ENCODE measurements at regions not wholly inside any gene's neighbourhood (a gene's known extent, or its start where the extent isn't known, plus 50 kb on each side); places are given as distances from the start of the nearest gene placed in this dataset.

DNA sequence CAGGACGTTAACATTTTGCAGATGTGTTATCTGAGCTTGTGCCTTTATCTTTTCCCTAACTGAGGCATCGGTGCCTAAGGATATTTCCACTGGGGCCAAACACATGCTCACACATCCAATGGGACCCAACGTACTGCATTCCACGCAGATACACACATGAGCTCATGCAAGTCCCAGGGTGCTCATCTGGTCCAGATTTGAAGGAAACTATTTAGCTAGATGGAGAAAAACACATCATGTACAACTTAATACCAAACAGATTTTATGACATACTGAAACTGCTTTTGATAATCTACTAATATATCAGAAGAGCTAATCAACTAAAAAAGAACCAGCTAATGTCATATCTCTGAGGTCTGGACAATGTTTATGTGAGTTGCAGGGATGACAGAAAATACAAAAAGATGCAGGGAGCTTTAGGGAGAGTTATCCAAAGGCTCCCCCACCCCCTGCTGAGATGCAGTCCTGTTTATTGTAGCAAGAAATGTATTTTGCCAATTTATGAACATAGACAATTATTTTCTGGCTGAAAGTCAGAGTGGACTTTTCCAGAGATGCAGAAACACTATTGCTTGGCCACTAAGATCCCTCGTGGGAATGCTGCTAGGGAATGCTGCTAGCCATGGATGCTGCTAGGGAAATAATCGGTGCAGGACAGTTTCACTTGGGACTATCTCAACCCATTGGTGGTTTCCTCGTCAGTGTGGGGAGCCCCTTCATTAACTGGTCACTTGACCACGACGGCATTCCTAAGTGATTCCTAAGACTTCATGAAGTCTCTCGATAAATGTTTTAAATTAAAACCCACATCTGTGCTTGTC, 172.8 kb downstream of the SMIM20 start:
- Histone ChIP-seq H3K36me3 (ENCODE audit: control insufficient read depth in 3 of 3, insufficient read depth in 3 of 3, low read length in 3 of 3) (no peaks in the 10 kb centered on the region), H3K4me1 (ENCODE audit: control insufficient read depth in 3 of 3, insufficient read depth in 3 of 3, low read length in 3 of 3) (peaks cover 34 to 54% (median 40%) of the 10 kb centered on the region in 3 donors), H3K9me3 (ENCODE audit: control insufficient read depth in 3 of 3, low read length in 3 of 3) (peaks cover 0 to 3% (median 3%) of the 10 kb centered on the region in 3 donors), H3K27ac (ENCODE audit: low read depth, low read length) (no peak overlapping the region), H3K4me3 (ENCODE audit: low read length in 3 of 3) (no peak overlapping the region), H3K9ac (ENCODE audit: low read depth in 1 of 3, low read length in 3 of 3) (no peak overlapping the region), H3K27me3 (ENCODE audit: control insufficient read depth in 3 of 3, insufficient read depth in 3 of 3, low read length in 3 of 3) (no peaks in the 10 kb centered on the region)

- Histone ChIP-seq H3K9me3 (ENCODE audit: control insufficient read depth in 3 of 3, low read length in 3 of 3) (peaks cover 0 to 3% (median 3%) of the 10 kb centered on the region in 3 donors), H3K27ac (ENCODE audit: low read depth, low read length) (peak overlapping the region; percentile 20), H3K4me1 (ENCODE audit: control insufficient read depth in 3 of 3, insufficient read depth in 3 of 3, low read length in 3 of 3) (peaks cover 30 to 46% (median 33%) of the 10 kb centered on the region in 3 donors), H3K4me3 (ENCODE audit: low read length in 3 of 3) (no peak overlapping the region), H3K36me3 (ENCODE audit: control insufficient read depth in 3 of 3, insufficient read depth in 3 of 3, low read length in 3 of 3) (no peaks in the 10 kb centered on the region), H3K27me3 (ENCODE audit: control insufficient read depth in 3 of 3, insufficient read depth in 3 of 3, low read length in 3 of 3) (no peaks in the 10 kb centered on the region), H3K9ac (ENCODE audit: low read depth in 1 of 3, low read length in 3 of 3) (no peak overlapping the region)
Measured at GRCh38 chr4:26088433-26088928, 174.5 kb downstream of the SMIM20 start.

DNA sequence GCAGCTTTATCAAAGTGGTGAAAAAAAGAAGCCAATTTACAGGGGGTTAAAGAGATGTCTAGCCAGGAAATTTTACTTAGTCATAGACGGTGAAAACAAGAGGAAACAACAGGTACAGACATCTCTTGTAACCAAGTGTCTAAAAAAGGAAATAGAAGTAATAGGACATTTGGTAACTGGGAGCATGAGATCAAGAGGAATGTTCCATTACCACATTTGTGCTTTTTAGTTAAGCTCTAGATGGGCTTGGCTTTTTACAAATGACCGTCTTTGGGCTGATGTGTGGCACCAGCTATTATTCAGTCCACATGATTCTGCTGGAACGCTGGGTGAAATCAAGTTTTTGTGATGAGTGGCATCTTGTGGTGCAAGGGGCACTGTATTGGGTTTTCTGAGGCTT, 179.5 kb downstream of the SMIM20 start:
- Histone ChIP-seq H3K27me3 (ENCODE audit: control insufficient read depth in 3 of 3, insufficient read depth in 3 of 3, low read length in 3 of 3) (no peaks in the 10 kb centered on the region), H3K4me3 (ENCODE audit: low read length in 3 of 3) (no peak overlapping the region), H3K9me3 (ENCODE audit: control insufficient read depth in 3 of 3, low read length in 3 of 3) (peaks cover 0 to 3% (median 3%) of the 10 kb centered on the region in 3 donors), H3K27ac (ENCODE audit: low read depth, low read length) (no peak overlapping the region), H3K9ac (ENCODE audit: low read depth in 1 of 3, low read length in 3 of 3) (no peak overlapping the region), H3K4me1 (ENCODE audit: control insufficient read depth in 3 of 3, insufficient read depth in 3 of 3, low read length in 3 of 3) (peaks cover 0 to 4% (median 1%) of the 10 kb centered on the region in 3 donors), H3K36me3 (ENCODE audit: control insufficient read depth in 3 of 3, insufficient read depth in 3 of 3, low read length in 3 of 3) (no peaks in the 10 kb centered on the region)

GRCh38 chr4:26094076-26094475, 180.1 kb downstream of the SMIM20 start:
- no peak overlapping the region for H3K27ac ChIP-seq (ENCODE audit: low read depth, low read length)
- H3K27me3 ChIP-seq (ENCODE audit: control insufficient read depth in 3 of 3, insufficient read depth in 3 of 3, low read length in 3 of 3) = no peaks in the 10 kb centered on the region
- H3K9ac ChIP-seq (ENCODE audit: low read depth in 1 of 3, low read length in 3 of 3) = no peak overlapping the region
- no peak overlapping the region for H3K4me3 ChIP-seq (ENCODE audit: low read length in 3 of 3)
- peaks cover 0 to 2% (median 0%) of the 10 kb centered on the region in 3 donors for H3K4me1 ChIP-seq (ENCODE audit: control insufficient read depth in 3 of 3, insufficient read depth in 3 of 3, low read length in 3 of 3)
- no peaks in the 10 kb centered on the region for H3K36me3 ChIP-seq (ENCODE audit: control insufficient read depth in 3 of 3, insufficient read depth in 3 of 3, low read length in 3 of 3)
- peaks cover 0 to 3% (median 3%) of the 10 kb centered on the region in 3 donors for H3K9me3 ChIP-seq (ENCODE audit: control insufficient read depth in 3 of 3, low read length in 3 of 3)

GRCh38 chr4:26094911-26095310, 180.9 kb downstream of the SMIM20 start:
- Histone ChIP-seq H3K4me1 (ENCODE audit: control insufficient read depth in 3 of 3, insufficient read depth in 3 of 3, low read length in 3 of 3) (no peaks in the 10 kb centered on the region), H3K9me3 (ENCODE audit: control insufficient read depth in 3 of 3, low read length in 3 of 3) (peaks cover 0 to 3% (median 3%) of the 10 kb centered on the region in 3 donors), H3K9ac (ENCODE audit: low read depth in 1 of 3, low read length in 3 of 3) (no peak overlapping the region), H3K27ac (ENCODE audit: low read depth, low read length) (no peak overlapping the region), H3K27me3 (ENCODE audit: control insufficient read depth in 3 of 3, insufficient read depth in 3 of 3, low read length in 3 of 3) (no peaks in the 10 kb centered on the region), H3K36me3 (ENCODE audit: control insufficient read depth in 3 of 3, insufficient read depth in 3 of 3, low read length in 3 of 3) (no peaks in the 10 kb centered on the region), H3K4me3 (ENCODE audit: low read length in 3 of 3) (no peak overlapping the region)

GRCh38 chr4:26099967-26100366, 185.9 kb downstream of the SMIM20 start:
- no peaks in the 10 kb centered on the region for H3K36me3 ChIP-seq (ENCODE audit: control insufficient read depth in 3 of 3, insufficient read depth in 3 of 3, low read length in 3 of 3)
- H3K4me3 ChIP-seq (ENCODE audit: low read length in 3 of 3) = no peak overlapping the region

GRCh38 chr4:26101011-26101410, 187.0 kb downstream of the SMIM20 start:
- H3K9me3 ChIP-seq (ENCODE audit: control insufficient read depth in 3 of 3, low read length in 3 of 3) = no peaks in the 10 kb centered on the region
- H3K36me3 ChIP-seq (ENCODE audit: control insufficient read depth in 3 of 3, insufficient read depth in 3 of 3, low read length in 3 of 3) = no peaks in the 10 kb centered on the region
- no peaks in the 10 kb centered on the region for H3K27me3 ChIP-seq (ENCODE audit: control insufficient read depth in 3 of 3, insufficient read depth in 3 of 3, low read length in 3 of 3)
- peaks cover 4 to 8% (median 5%) of the 10 kb centered on the region in 3 donors for H3K4me1 ChIP-seq (ENCODE audit: control insufficient read depth in 3 of 3, insufficient read depth in 3 of 3, low read length in 3 of 3)
- no peak overlapping the region for H3K9ac ChIP-seq (ENCODE audit: low read depth in 1 of 3, low read length in 3 of 3)
- no peak overlapping the region for H3K27ac ChIP-seq (ENCODE audit: low read depth, low read length)
- no peak overlapping the region for H3K4me3 ChIP-seq (ENCODE audit: low read length in 3 of 3)

More at GRCh38 chr4:26099967-26100366, 185.9 kb downstream of the SMIM20 start:
- no peaks in the 10 kb centered on the region for H3K27me3 ChIP-seq (ENCODE audit: control insufficient read depth in 3 of 3, insufficient read depth in 3 of 3, low read length in 3 of 3)
- no peak overlapping the region for H3K9ac ChIP-seq (ENCODE audit: low read depth in 1 of 3, low read length in 3 of 3)
- H3K4me1 ChIP-seq (ENCODE audit: control insufficient read depth in 3 of 3, insufficient read depth in 3 of 3, low read length in 3 of 3) = no peaks in the 10 kb centered on the region
- H3K9me3 ChIP-seq (ENCODE audit: control insufficient read depth in 3 of 3, low read length in 3 of 3) = no peaks in the 10 kb centered on the region
- H3K27ac ChIP-seq (ENCODE audit: low read depth, low read length) = no peak overlapping the region

- H3K9ac ChIP-seq (ENCODE audit: low read depth in 1 of 3, low read length in 3 of 3) = no peak overlapping the region
- no peak overlapping the region for H3K4me3 ChIP-seq (ENCODE audit: low read length in 3 of 3)
- H3K4me1 ChIP-seq (ENCODE audit: control insufficient read depth in 3 of 3, insufficient read depth in 3 of 3, low read length in 3 of 3) = peaks cover 12 to 21% (median 15%) of the 10 kb centered on the region in 3 donors
- no peaks in the 10 kb centered on the region for H3K36me3 ChIP-seq (ENCODE audit: control insufficient read depth in 3 of 3, insufficient read depth in 3 of 3, low read length in 3 of 3)
- no peak overlapping the region for H3K27ac ChIP-seq (ENCODE audit: low read depth, low read length)
- H3K27me3 ChIP-seq (ENCODE audit: control insufficient read depth in 3 of 3, insufficient read depth in 3 of 3, low read length in 3 of 3) = no peaks in the 10 kb centered on the region
- no peaks in the 10 kb centered on the region for H3K9me3 ChIP-seq (ENCODE audit: control insufficient read depth in 3 of 3, low read length in 3 of 3)
Measured at GRCh38 chr4:26104056-26104685, 190.2 kb downstream of the SMIM20 start.

DNA sequence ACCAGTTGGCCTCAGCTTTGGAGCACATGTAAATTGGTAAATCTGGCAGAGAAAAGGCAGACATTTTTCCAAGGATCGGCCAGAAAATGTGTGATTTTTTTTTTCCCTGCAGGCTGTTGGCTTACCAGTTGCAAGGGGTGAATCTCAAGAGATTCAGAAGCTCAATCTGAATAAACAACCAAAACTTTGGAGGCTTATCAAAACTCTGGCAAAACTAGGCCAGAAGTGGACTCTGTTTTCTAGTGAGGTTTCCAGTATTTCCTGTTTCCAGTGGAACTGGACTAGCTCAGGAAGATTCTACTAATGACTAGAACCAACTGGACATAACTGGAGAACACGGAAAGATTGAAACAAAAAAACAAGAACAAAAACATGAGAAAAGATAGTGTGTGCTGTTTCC, 191.3 kb downstream of the SMIM20 start:
- no peaks in the 10 kb centered on the region for H3K27me3 ChIP-seq (ENCODE audit: control insufficient read depth in 3 of 3, insufficient read depth in 3 of 3, low read length in 3 of 3)
- H3K27ac ChIP-seq (ENCODE audit: low read depth, low read length) = peak overlapping the region; percentile 25
- H3K9me3 ChIP-seq (ENCODE audit: control insufficient read depth in 3 of 3, low read length in 3 of 3) = no peaks in the 10 kb centered on the region
- no peaks in the 10 kb centered on the region for H3K36me3 ChIP-seq (ENCODE audit: control insufficient read depth in 3 of 3, insufficient read depth in 3 of 3, low read length in 3 of 3)
- peaks cover 12 to 21% (median 15%) of the 10 kb centered on the region in 3 donors for H3K4me1 ChIP-seq (ENCODE audit: control insufficient read depth in 3 of 3, insufficient read depth in 3 of 3, low read length in 3 of 3)
- H3K9ac ChIP-seq (ENCODE audit: low read depth in 1 of 3, low read length in 3 of 3) = no peak overlapping the region
- no peak overlapping the region for H3K4me3 ChIP-seq (ENCODE audit: low read length in 3 of 3)
